ENCODE measurements at regions not wholly inside any gene's neighbourhood (a gene's known extent, or its start where the extent isn't known, plus 50 kb on each side); places are given as distances from the start of the nearest gene placed in this dataset.

GRCh38 chr22:26972286-26972685 is 314.9 kb downstream of the MIAT start:
- TF ChIP-seq CTCF (IDR thresholded peaks at IDR 0.05; ENCODE audit: insufficient read depth, low read depth, low read length) (no peak), EZH2 (IDR thresholded peaks at IDR 0.05; ENCODE audit: insufficient read depth, low read length) (no peak)

Data from astrocyte (in vitro differentiated cells and primary cell).